Left ventricle myocardium inferior (tissue), 1 donor: ENCODE measurements at regions not wholly inside any gene's neighbourhood (a gene's known extent, or its start where the extent isn't known, plus 50 kb on each side); places are given as distances from the start of the nearest gene placed in this dataset.

Source experiments
- DNase-seq: peaks from one replicate; pipeline ENCODE4 v3.0.0-alpha.2; 2020
- H3K27ac ChIP-seq: fragments of 200-600 bp; replicated peaks from 2 replicates; pipeline ENCODE4 v1.8.0; 2021
- H3K27me3 ChIP-seq: fragments of 200-600 bp; 2 replicates; pipeline ENCODE4 v1.8.0; 2021; ENCODE audit warnings: low read depth
- H3K36me3 ChIP-seq: fragments of 200-600 bp; 2 replicates; pipeline ENCODE4 v1.8.0; 2021
- H3K4me1 ChIP-seq: fragments of 200-600 bp; 2 replicates; pipeline ENCODE4 v1.8.0; 2021
- H3K4me3 ChIP-seq: fragments of 200-600 bp; 2 replicates; pipeline ENCODE4 v1.8.0; 2021; ENCODE audit warnings: mild to moderate bottlenecking, moderate library complexity
- H3K9me3 ChIP-seq: fragments of 200-600 bp; replicated peaks from 2 replicates; pipeline ENCODE4 v1.8.0; 2021
- intact Hi-C: fragments of 100-400 bp; cut with micrococcal nuclease; formaldehyde crosslinking; loops from one replicate; pipeline ENCODE4 v1.11.0; 2022
- TF ChIP-seq, protein P1 (sequence below): fragments of 200-600 bp; IDR thresholded peaks from 2 replicates; pipeline ENCODE4 v1.8.0; 2021; ENCODE audit warnings: antibody characterized with exemption, mild to moderate bottlenecking, borderline replicate concordance
- donor health status: DM: no; HTN: yes; CAD: no; lungs with severe emphysema.

DNA sequence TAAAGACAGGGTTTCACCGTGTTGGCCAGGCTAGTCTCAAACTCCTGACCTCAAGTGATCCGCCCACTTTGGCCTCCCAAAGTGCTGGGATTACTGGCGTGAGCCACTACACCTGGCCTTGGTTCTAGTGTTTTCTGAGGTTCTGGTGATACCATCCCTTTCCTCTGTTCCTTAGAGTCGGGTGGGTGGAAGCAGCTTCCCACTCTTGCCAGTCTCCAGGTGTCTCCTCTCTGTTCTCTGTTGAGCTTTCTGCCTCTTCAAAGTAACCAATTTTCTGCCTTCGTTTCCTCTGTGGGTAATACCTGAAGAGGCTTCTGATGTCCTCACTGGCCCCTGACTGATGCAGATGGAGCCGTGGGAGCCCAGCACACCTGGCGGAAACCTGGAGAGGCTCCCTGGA is 53.4 kb upstream of the LHX5 start:
- DNase-seq: no peak
- Histone ChIP-seq H3K27me3 (peaks cover 91% of the 10 kb centered on the region), H3K4me1 (no peaks in the 10 kb centered on the region), H3K9me3 (no peaks in the 10 kb centered on the region), H3K4me3 (no peak overlapping the region), H3K36me3 (no peaks in the 10 kb centered on the region), H3K27ac (no peak overlapping the region)
- intact Hi-C loops: no loop called here
- TF ChIP-seq, protein P1, sequence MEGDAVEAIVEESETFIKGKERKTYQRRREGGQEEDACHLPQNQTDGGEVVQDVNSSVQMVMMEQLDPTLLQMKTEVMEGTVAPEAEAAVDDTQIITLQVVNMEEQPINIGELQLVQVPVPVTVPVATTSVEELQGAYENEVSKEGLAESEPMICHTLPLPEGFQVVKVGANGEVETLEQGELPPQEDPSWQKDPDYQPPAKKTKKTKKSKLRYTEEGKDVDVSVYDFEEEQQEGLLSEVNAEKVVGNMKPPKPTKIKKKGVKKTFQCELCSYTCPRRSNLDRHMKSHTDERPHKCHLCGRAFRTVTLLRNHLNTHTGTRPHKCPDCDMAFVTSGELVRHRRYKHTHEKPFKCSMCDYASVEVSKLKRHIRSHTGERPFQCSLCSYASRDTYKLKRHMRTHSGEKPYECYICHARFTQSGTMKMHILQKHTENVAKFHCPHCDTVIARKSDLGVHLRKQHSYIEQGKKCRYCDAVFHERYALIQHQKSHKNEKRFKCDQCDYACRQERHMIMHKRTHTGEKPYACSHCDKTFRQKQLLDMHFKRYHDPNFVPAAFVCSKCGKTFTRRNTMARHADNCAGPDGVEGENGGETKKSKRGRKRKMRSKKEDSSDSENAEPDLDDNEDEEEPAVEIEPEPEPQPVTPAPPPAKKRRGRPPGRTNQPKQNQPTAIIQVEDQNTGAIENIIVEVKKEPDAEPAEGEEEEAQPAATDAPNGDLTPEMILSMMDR: no peak

DNA sequence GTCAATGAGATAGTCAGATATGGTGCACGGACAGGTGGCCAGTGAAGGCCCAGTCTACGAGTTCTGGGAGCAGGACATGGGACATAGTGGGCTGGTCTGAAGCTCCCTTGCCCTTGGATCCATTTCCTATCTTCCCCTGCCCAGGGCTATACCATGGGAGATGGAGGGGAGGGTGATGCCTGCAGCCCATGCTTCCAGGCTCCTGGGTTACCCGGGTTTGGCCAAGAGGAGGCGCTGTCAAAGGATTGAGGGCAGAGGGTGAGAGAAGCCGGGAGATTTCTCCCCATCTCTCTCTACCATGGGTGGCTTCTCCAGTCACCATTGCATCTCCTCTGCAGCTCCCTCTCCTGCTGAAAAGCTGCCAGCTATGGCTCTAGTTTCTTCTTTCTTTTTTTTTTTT is 52.8 kb upstream of the LHX5 start:
- intact Hi-C loops: no loop called here

DNA sequence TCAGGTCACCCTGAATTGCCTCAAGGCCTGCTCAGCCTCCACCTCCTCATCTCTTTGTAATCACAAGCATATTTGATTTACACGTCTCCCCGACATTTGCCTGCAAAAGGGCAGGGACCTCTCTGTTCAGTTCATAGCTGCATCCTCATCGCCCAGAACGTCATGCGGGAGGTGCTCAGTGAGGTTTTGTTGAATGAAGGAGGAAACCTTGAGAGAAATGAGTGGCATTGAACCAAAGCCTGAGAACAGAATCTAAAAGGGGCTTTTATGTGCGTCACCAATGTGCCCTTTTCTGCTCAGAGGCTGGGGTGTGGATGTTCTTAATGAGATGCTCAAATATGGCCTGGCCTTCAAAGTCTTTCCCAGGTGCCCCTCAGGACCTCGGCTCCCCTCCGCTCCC is 50.0 kb upstream of the LHX5 start:
- intact Hi-C loops: no loop called here

More for the DNA sequence above, 52.8 kb upstream of the LHX5 start:
- H3K9me3 ChIP-seq: no peaks in the 10 kb centered on the region
- H3K4me3 ChIP-seq: no peak overlapping the region
- TF ChIP-seq, protein P1: no peak
- no peak overlapping the region for H3K27ac ChIP-seq
- peaks cover 95% of the 10 kb centered on the region for H3K27me3 ChIP-seq
- no peak for DNase-seq
- no peaks in the 10 kb centered on the region for H3K36me3 ChIP-seq
- no peaks in the 10 kb centered on the region for H3K4me1 ChIP-seq

More for the DNA sequence above, 50.0 kb upstream of the LHX5 start:
- no peak overlapping the region for H3K4me3 ChIP-seq
- no peaks in the 10 kb centered on the region for H3K9me3 ChIP-seq
- no peaks in the 10 kb centered on the region for H3K36me3 ChIP-seq
- peaks cover 100% of the 10 kb centered on the region for H3K27me3 ChIP-seq
- TF ChIP-seq, protein P1: no peak
- no peak for DNase-seq
- H3K4me1 ChIP-seq: no peaks in the 10 kb centered on the region
- no peak overlapping the region for H3K27ac ChIP-seq
